ENCODE measurements at regions not wholly inside any gene's neighbourhood (a gene's known extent, or its start where the extent isn't known, plus 50 kb on each side); places are given as distances from the start of the nearest gene placed in this dataset.

DNA sequence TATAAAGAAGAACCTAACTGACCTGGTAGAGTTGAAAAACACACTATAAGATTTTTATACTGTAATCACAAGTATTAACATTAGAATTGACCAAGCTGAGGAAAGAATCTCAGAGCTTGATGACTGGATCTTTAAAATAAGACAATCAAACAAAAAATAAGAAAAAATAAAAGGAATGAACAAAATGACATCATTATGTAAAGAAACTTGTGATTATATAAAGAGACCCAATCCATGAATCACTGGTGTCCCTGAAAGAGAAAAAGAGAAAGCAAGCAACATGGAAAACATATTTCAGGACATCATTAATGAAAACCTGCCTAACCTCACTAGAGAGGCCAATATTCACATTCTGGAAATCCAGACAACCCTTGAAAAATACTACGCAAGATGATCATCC is 822.5 kb upstream of the SLITRK5 start:
- no peaks in the 10 kb centered on the region for H3K4me1 ChIP-seq (ENCODE audit: insufficient read depth, low read length)
- H3K4me3 ChIP-seq (ENCODE audit: low read depth in 1 of 2, low read length in 2 of 2), result no peak overlapping the region
- H3K27me3 ChIP-seq (ENCODE audit: control insufficient read depth in 1 of 2, insufficient read depth in 2 of 2, low read length in 2 of 2), result no peaks in the 10 kb centered on the region
- H3K27ac ChIP-seq (ENCODE audit: low read depth, low read length), result no peak overlapping the region
- H3K9ac ChIP-seq (ENCODE audit: low read length), result no peak overlapping the region
- no peaks in the 10 kb centered on the region for H3K36me3 ChIP-seq (ENCODE audit: insufficient read depth, low read length)
- H3K9me3 ChIP-seq (ENCODE audit: low read length), result no peaks in the 10 kb centered on the region

DNA sequence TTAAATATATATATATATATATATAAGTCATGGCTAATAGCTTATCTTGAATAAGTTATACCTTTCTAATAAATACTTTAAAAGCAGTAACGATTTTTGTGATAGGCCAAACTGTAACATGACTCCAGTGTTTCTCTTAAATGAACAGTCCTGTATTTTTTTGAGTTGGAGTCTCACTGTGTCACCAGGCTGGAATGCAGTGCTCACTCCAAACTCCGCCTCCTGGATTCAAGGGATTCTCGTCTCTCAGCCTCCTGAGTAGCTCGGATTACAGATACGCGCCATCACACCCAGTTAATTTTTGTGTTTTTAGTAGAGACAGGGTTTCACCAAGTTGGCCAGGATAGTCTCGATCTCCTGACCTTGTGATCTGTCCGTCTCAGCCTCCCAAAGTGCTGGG is 814.2 kb upstream of the SLITRK5 start:
- H3K36me3 ChIP-seq (ENCODE audit: insufficient read depth, low read length), result no peaks in the 10 kb centered on the region
- no peaks in the 10 kb centered on the region for H3K9me3 ChIP-seq (ENCODE audit: low read length)
- no peaks in the 10 kb centered on the region for H3K27me3 ChIP-seq (ENCODE audit: control insufficient read depth in 1 of 2, insufficient read depth in 2 of 2, low read length in 2 of 2)
- no peak overlapping the region for H3K4me3 ChIP-seq (ENCODE audit: low read depth in 1 of 2, low read length in 2 of 2)
- H3K9ac ChIP-seq (ENCODE audit: low read length), result no peak overlapping the region
- no peaks in the 10 kb centered on the region for H3K4me1 ChIP-seq (ENCODE audit: insufficient read depth, low read length)
- no peak overlapping the region for H3K27ac ChIP-seq (ENCODE audit: low read depth, low read length)

DNA sequence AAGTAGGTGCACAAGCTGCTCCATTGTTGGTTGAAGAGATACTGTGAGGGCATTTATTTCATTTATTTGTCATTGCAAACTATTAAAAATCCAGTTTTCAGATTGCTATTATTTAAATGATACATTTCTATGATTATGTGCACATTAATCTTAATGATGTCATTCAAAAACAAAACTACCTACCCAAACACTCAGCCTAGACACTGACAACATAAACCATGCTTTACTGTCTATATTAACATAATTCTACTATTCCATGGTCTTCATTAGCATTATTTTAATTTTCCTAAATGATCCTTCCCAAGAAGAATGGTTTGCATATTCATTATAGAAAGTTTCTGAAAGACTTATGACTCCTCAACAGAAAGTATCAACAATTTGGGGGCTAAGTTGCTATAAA is 813.0 kb upstream of the SLITRK5 start:
- H3K9me3 ChIP-seq (ENCODE audit: low read length), result no peaks in the 10 kb centered on the region
- no peak overlapping the region for H3K9ac ChIP-seq (ENCODE audit: low read length)
- H3K4me3 ChIP-seq (ENCODE audit: low read depth in 1 of 2, low read length in 2 of 2), result no peak overlapping the region
- H3K4me1 ChIP-seq (ENCODE audit: insufficient read depth, low read length), result no peaks in the 10 kb centered on the region
- no peak overlapping the region for H3K27ac ChIP-seq (ENCODE audit: low read depth, low read length)
- no peaks in the 10 kb centered on the region for H3K36me3 ChIP-seq (ENCODE audit: insufficient read depth, low read length)
- no peaks in the 10 kb centered on the region for H3K27me3 ChIP-seq (ENCODE audit: control insufficient read depth in 1 of 2, insufficient read depth in 2 of 2, low read length in 2 of 2)

DNA sequence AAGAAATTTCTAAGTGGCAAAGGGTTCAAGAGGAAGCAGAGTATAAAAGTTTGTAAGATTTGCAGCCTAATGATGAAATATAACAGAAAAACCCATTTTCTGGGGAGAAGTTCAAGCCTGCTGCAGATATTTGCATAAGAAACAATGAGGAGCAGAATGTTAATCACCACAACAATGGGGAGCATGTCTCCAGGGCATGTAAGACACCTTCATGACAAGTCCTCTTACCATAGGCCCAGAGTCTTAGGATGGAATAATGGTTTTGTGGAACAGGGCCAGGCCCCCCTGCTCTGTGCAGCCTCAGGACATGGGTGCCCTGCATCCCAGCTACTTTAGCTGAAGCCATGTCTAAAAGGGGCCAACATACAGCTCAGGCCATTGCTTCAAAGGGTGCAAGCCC is 809.0 kb upstream of the SLITRK5 start:
- no peak overlapping the region for H3K27ac ChIP-seq (ENCODE audit: low read depth, low read length)
- H3K9ac ChIP-seq (ENCODE audit: low read length), result no peak overlapping the region
- H3K4me1 ChIP-seq (ENCODE audit: insufficient read depth, low read length), result no peaks in the 10 kb centered on the region
- no peaks in the 10 kb centered on the region for H3K27me3 ChIP-seq (ENCODE audit: control insufficient read depth in 1 of 2, insufficient read depth in 2 of 2, low read length in 2 of 2)
- H3K9me3 ChIP-seq (ENCODE audit: low read length), result no peaks in the 10 kb centered on the region
- no peak overlapping the region for H3K4me3 ChIP-seq (ENCODE audit: low read depth in 1 of 2, low read length in 2 of 2)
- H3K36me3 ChIP-seq (ENCODE audit: insufficient read depth, low read length), result no peaks in the 10 kb centered on the region

DNA sequence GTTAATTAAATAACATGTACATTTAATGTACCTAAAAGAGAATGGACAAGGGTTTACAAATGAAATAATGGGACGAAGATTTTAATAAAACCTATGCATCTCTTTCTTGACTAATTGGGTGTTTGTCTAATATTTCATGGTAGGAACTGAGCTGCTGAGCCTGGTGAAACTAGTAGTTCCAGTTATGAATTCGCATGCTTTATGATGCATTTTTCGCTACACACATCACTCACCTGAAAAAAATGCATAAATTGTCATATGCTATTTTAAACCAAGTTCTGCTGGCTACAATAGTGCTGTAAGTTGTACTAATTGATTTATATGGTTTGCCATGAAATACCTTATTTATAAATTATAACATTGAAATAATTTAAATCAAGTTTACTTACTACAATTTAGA is 806.8 kb upstream of the SLITRK5 start:
- Histone ChIP-seq H3K27ac (ENCODE audit: low read depth, low read length) (no peak overlapping the region), H3K36me3 (ENCODE audit: insufficient read depth, low read length) (no peaks in the 10 kb centered on the region), H3K9ac (ENCODE audit: low read length) (no peak overlapping the region), H3K4me3 (ENCODE audit: low read depth in 1 of 2, low read length in 2 of 2) (no peak overlapping the region), H3K4me1 (ENCODE audit: insufficient read depth, low read length) (no peaks in the 10 kb centered on the region), H3K9me3 (ENCODE audit: low read length) (no peaks in the 10 kb centered on the region), H3K27me3 (ENCODE audit: control insufficient read depth in 1 of 2, insufficient read depth in 2 of 2, low read length in 2 of 2) (no peaks in the 10 kb centered on the region)

DNA sequence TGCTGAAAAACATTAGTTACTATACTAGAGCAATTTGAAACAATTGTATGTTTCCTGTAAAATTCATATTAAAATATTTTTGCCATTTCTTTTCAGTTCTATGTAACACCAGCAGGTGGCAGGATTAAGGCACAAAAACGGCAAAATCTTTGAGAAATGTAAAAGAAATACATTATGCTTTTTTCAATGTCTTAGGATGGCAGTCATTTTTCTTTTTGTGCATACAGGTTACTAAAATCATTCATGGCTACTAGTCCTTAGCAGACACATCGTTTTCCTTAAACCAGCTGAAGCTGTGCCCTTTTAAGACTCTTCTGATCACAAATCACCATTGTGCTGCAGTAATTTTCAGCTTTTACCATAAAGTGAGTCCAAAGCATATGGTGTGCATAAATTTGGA is 800.7 kb upstream of the SLITRK5 start:
- Histone ChIP-seq H3K9me3 (ENCODE audit: low read length) (no peaks in the 10 kb centered on the region), H3K4me3 (ENCODE audit: low read depth in 1 of 2, low read length in 2 of 2) (no peak overlapping the region), H3K27me3 (ENCODE audit: control insufficient read depth in 1 of 2, insufficient read depth in 2 of 2, low read length in 2 of 2) (no peaks in the 10 kb centered on the region), H3K9ac (ENCODE audit: low read length) (no peak overlapping the region), H3K27ac (ENCODE audit: low read depth, low read length) (no peak overlapping the region), H3K4me1 (ENCODE audit: insufficient read depth, low read length) (no peaks in the 10 kb centered on the region), H3K36me3 (ENCODE audit: insufficient read depth, low read length) (no peaks in the 10 kb centered on the region)

DNA sequence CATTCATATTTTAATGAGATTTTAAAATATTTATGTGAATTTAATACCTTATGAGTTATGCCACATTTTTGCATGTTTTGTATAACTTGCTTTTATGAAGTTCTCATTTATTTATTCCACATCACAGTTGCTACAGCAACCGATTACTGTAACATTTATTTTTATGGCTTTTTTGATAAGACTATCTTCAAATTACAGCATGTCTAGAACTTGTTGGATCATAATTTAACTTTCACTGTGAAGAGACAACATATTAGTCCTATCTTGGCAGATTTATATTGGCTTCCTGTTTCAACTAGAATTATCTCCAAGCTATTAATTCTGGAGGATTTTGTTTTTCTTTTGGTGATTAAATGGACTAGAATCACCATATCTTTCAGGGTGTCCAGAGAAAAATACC is 793.7 kb upstream of the SLITRK5 start:
- H3K4me3 ChIP-seq (ENCODE audit: low read depth in 1 of 2, low read length in 2 of 2), result no peak overlapping the region
- no peak overlapping the region for H3K9ac ChIP-seq (ENCODE audit: low read length)
- no peaks in the 10 kb centered on the region for H3K9me3 ChIP-seq (ENCODE audit: low read length)
- H3K27me3 ChIP-seq (ENCODE audit: control insufficient read depth in 1 of 2, insufficient read depth in 2 of 2, low read length in 2 of 2), result no peaks in the 10 kb centered on the region
- no peak overlapping the region for H3K27ac ChIP-seq (ENCODE audit: low read depth, low read length)
- H3K4me1 ChIP-seq (ENCODE audit: insufficient read depth, low read length), result no peaks in the 10 kb centered on the region
- H3K36me3 ChIP-seq (ENCODE audit: insufficient read depth, low read length), result no peaks in the 10 kb centered on the region

DNA sequence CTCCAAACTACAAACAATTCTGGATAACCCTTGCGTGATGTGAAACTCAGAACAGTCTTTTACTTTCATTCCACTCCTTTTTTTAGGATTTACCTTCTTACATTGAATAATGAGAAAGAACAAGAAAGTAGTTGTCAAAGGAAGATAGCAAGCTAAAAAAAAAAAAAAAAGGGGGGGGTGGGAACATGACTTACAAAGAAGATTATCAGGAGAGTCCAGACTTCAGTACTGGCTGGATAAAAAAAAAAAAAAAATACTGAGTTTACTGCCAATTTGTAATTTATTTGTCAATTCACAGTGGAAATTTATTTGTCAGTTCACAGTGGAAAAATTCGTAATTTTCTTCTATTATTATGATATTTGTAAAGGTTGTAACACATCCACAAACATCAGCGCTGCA is 792.4 kb upstream of the SLITRK5 start:
- Histone ChIP-seq H3K27ac (ENCODE audit: low read depth, low read length) (no peak overlapping the region), H3K9ac (ENCODE audit: low read length) (no peak overlapping the region), H3K9me3 (ENCODE audit: low read length) (no peaks in the 10 kb centered on the region), H3K27me3 (ENCODE audit: control insufficient read depth in 1 of 2, insufficient read depth in 2 of 2, low read length in 2 of 2) (no peaks in the 10 kb centered on the region), H3K36me3 (ENCODE audit: insufficient read depth, low read length) (no peaks in the 10 kb centered on the region), H3K4me1 (ENCODE audit: insufficient read depth, low read length) (no peaks in the 10 kb centered on the region), H3K4me3 (ENCODE audit: low read depth in 1 of 2, low read length in 2 of 2) (no peak overlapping the region)

DNA sequence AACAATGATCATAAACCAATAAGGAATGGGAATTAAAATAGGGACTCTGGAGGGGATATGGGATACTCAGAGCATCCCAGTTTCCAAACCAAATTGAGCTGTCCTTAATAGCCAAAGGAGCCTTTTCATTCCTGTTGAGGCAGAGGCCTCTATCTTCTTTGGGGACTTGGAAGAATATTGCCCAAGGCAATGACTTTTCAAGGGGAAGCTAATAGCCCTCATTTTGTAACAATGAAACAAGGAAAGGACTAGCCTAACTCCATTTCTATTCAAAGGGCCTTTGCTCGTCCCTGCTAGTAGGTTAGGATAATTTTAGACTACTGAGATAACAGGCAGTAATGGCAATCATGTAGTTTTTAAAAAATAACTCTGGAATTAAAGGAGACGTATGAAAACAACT is 789.8 kb upstream of the SLITRK5 start:
- no peak overlapping the region for H3K4me3 ChIP-seq (ENCODE audit: low read depth in 1 of 2, low read length in 2 of 2)
- no peaks in the 10 kb centered on the region for H3K27me3 ChIP-seq (ENCODE audit: control insufficient read depth in 1 of 2, insufficient read depth in 2 of 2, low read length in 2 of 2)
- H3K9ac ChIP-seq (ENCODE audit: low read length), result no peak overlapping the region
- H3K4me1 ChIP-seq (ENCODE audit: insufficient read depth, low read length), result no peaks in the 10 kb centered on the region
- no peak overlapping the region for H3K27ac ChIP-seq (ENCODE audit: low read depth, low read length)
- no peaks in the 10 kb centered on the region for H3K9me3 ChIP-seq (ENCODE audit: low read length)
- no peaks in the 10 kb centered on the region for H3K36me3 ChIP-seq (ENCODE audit: insufficient read depth, low read length)

DNA sequence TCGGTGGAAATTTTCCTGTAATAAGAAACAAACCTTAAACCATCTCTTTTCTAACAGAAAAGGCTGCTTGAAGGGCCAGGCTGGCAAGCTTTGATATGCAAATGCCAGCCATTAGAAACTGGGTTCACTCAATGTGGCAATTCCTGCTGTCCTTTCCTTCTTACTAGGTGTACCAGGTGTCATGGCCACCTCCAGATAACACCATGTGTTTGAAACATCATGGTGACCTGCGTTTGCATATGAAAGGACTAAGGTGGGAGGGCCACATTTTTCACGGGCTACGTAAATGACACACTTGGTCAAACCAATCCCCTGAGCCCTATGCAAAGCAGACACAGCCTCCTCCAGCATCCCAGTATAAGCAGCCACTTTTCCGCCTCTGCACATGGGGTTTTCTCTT is 789.1 kb upstream of the SLITRK5 start:
- no peaks in the 10 kb centered on the region for H3K27me3 ChIP-seq (ENCODE audit: control insufficient read depth in 1 of 2, insufficient read depth in 2 of 2, low read length in 2 of 2)
- H3K4me3 ChIP-seq (ENCODE audit: low read depth in 1 of 2, low read length in 2 of 2), result no peak overlapping the region
- no peaks in the 10 kb centered on the region for H3K4me1 ChIP-seq (ENCODE audit: insufficient read depth, low read length)
- H3K27ac ChIP-seq (ENCODE audit: low read depth, low read length), result no peak overlapping the region
- no peaks in the 10 kb centered on the region for H3K9me3 ChIP-seq (ENCODE audit: low read length)
- H3K9ac ChIP-seq (ENCODE audit: low read length), result no peak overlapping the region
- no peaks in the 10 kb centered on the region for H3K36me3 ChIP-seq (ENCODE audit: insufficient read depth, low read length)

DNA sequence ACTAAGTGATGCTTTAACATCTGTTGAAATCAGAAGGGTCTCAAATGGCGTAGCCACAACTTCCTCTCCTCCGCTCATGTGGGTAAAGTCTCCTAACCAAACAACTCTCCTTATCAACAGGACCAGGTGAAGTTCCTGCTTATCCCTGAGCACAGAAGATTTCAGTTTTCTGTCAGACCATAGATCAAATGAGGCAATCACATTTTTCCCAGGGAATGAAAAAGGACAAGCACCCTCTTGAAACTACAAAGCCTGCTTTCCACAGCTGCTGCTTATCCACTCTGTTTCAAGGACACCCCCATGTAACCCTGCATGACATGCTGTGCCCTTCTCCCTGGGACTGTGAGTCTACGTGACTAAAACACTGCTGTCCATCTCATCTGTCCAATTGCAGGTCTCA is 788.3 kb upstream of the SLITRK5 start:
- no peak overlapping the region for H3K9ac ChIP-seq (ENCODE audit: low read length)
- no peaks in the 10 kb centered on the region for H3K9me3 ChIP-seq (ENCODE audit: low read length)
- no peak overlapping the region for H3K27ac ChIP-seq (ENCODE audit: low read depth, low read length)
- H3K36me3 ChIP-seq (ENCODE audit: insufficient read depth, low read length), result no peaks in the 10 kb centered on the region
- H3K4me3 ChIP-seq (ENCODE audit: low read depth in 1 of 2, low read length in 2 of 2), result no peak overlapping the region
- H3K4me1 ChIP-seq (ENCODE audit: insufficient read depth, low read length), result no peaks in the 10 kb centered on the region
- H3K27me3 ChIP-seq (ENCODE audit: control insufficient read depth in 1 of 2, insufficient read depth in 2 of 2, low read length in 2 of 2), result no peaks in the 10 kb centered on the region

DNA sequence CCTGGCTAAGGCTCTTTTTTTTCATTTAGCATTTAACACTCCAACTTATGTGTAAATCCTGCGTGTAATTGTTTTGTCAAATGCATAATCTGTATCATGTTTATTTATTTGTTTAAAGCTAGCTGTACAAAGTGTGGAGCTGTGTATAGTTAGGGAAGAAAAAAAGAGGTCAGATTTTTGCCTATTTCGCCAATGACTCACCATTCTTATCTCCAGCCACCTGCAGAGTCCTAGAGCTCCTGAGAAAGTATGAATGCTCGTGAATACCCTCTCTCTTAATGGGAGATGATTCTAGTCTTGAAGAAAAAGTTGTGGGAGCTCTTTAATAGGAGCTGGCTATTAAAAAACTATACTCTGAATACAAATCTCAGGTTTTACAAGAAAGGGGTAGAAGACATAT is 778.8 kb upstream of the SLITRK5 start:
- H3K27me3 ChIP-seq (ENCODE audit: control insufficient read depth in 1 of 2, insufficient read depth in 2 of 2, low read length in 2 of 2), result no peaks in the 10 kb centered on the region
- no peak overlapping the region for H3K4me3 ChIP-seq (ENCODE audit: low read depth in 1 of 2, low read length in 2 of 2)
- H3K9ac ChIP-seq (ENCODE audit: low read length), result no peak overlapping the region
- H3K36me3 ChIP-seq (ENCODE audit: insufficient read depth, low read length), result no peaks in the 10 kb centered on the region
- H3K4me1 ChIP-seq (ENCODE audit: insufficient read depth, low read length), result no peaks in the 10 kb centered on the region
- H3K27ac ChIP-seq (ENCODE audit: low read depth, low read length), result no peak overlapping the region
- no peaks in the 10 kb centered on the region for H3K9me3 ChIP-seq (ENCODE audit: low read length)

All from muscle layer of colon (tissue), 2 donors.